ENCODE measurements at regions not wholly inside any gene's neighbourhood (a gene's known extent, or its start where the extent isn't known, plus 50 kb on each side); places are given as distances from the start of the nearest gene placed in this dataset.

- no peaks in the 10 kb centered on the region for H3K4me1 ChIP-seq
- WGBS, 5 donors = 53 to 83% (median 65%) methylated on average over 1 of the region's 1 CpG
- peaks cover 0 to 5% (median 0%) of the 10 kb centered on the region in 8 donors for H3K9me3 ChIP-seq
- intact Hi-C loops (cut with DNase I; ENCODE audit: low total_unique reads) = no loop called here
- DNase-seq = no peak
- H3K36me3 ChIP-seq = no peaks in the 10 kb centered on the region
- TF ChIP-seq POLR2AphosphoS5 (IDR thresholded peaks at IDR 0.05) (no peak), POLR2A (IDR thresholded peaks at IDR 0.05) (no peak)
- TF ChIP-seq, protein P1, sequence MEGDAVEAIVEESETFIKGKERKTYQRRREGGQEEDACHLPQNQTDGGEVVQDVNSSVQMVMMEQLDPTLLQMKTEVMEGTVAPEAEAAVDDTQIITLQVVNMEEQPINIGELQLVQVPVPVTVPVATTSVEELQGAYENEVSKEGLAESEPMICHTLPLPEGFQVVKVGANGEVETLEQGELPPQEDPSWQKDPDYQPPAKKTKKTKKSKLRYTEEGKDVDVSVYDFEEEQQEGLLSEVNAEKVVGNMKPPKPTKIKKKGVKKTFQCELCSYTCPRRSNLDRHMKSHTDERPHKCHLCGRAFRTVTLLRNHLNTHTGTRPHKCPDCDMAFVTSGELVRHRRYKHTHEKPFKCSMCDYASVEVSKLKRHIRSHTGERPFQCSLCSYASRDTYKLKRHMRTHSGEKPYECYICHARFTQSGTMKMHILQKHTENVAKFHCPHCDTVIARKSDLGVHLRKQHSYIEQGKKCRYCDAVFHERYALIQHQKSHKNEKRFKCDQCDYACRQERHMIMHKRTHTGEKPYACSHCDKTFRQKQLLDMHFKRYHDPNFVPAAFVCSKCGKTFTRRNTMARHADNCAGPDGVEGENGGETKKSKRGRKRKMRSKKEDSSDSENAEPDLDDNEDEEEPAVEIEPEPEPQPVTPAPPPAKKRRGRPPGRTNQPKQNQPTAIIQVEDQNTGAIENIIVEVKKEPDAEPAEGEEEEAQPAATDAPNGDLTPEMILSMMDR (IDR thresholded peaks at IDR 0.05 in 8 of 11, conservative IDR thresholded peaks at IDR 0.05 in 3 of 11) = no peak
- H3K4me3 ChIP-seq = no peak overlapping the region
- H3K27me3 ChIP-seq (replicated peaks in 1 of 7) = no peaks in the 10 kb centered on the region
- no peak overlapping the region for H3K27ac ChIP-seq
These were observed 456.4 kb upstream of the DEPDC1 start for GRCh38 chr1:68953311-68953710.

GRCh38 chr1:68954841-68955240 is 458.0 kb upstream of the DEPDC1 start:
- intact Hi-C loops (cut with DNase I; ENCODE audit: low total_unique reads) = no loop called here
- Histone ChIP-seq H3K9me3 (peaks cover 0 to 5% (median 0%) of the 10 kb centered on the region in 8 donors), H3K36me3 (no peaks in the 10 kb centered on the region), H3K4me1 (no peaks in the 10 kb centered on the region), H3K27me3 (replicated peaks in 1 of 7) (no peaks in the 10 kb centered on the region), H3K27ac (no peak overlapping the region), H3K4me3 (no peak overlapping the region)
- 89 to 99% (median 97%) methylated on average over 2 of the region's 2 CpGs for WGBS, 5 donors
- no peak for DNase-seq
- TF ChIP-seq, protein P1 (IDR thresholded peaks at IDR 0.05 in 8 of 11, conservative IDR thresholded peaks at IDR 0.05 in 3 of 11) = no peak
- no peak for TF ChIP-seq POLR2AphosphoS5 (IDR thresholded peaks at IDR 0.05)
- TF ChIP-seq POLR2A (IDR thresholded peaks at IDR 0.05) = no peak

GRCh38 chr1:68955424-68955823 is 458.5 kb upstream of the DEPDC1 start:
- TF ChIP-seq, protein P1 (IDR thresholded peaks at IDR 0.05 in 8 of 11, conservative IDR thresholded peaks at IDR 0.05 in 3 of 11) = no peak
- TF ChIP-seq POLR2A (IDR thresholded peaks at IDR 0.05) (no peak), POLR2AphosphoS5 (IDR thresholded peaks at IDR 0.05) (no peak)
- Histone ChIP-seq H3K27me3 (replicated peaks in 1 of 7) (no peaks in the 10 kb centered on the region), H3K4me3 (no peak overlapping the region), H3K4me1 (no peaks in the 10 kb centered on the region), H3K9me3 (peaks cover 0 to 5% (median 0%) of the 10 kb centered on the region in 8 donors), H3K36me3 (no peaks in the 10 kb centered on the region), H3K27ac (no peak overlapping the region)
- intact Hi-C loops (cut with DNase I; ENCODE audit: low total_unique reads) = no loop called here
- no peak for DNase-seq
- 63 to 85% (median 82%) methylated on average over 5 of the region's 5 CpGs for WGBS, 5 donors

DNA sequence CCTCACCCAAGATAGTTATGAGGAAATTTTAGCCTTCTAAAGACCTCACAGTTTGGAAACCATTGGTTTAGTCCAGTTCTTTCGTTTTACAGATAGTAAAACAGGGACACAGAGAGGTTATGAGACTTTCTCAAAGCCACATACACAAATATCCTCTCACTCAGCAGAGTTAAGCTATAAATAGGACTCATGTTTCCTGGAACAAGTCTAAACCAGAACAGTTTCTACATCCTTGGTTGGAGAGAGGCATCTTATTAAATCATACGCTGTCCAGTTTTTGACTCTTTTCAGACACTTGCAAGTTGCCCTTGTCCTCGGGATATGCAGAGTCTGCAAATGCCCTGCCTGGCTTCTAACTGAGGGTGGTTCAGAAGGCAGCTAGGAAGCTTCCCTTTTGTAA is 462.1 kb upstream of the DEPDC1 start:
- Histone ChIP-seq H3K27ac (no peak overlapping the region), H3K36me3 (no peaks in the 10 kb centered on the region), H3K4me3 (no peak overlapping the region), H3K4me1 (no peaks in the 10 kb centered on the region), H3K27me3 (replicated peaks in 1 of 7) (no peaks in the 10 kb centered on the region), H3K9me3 (no peaks in the 10 kb centered on the region)
- TF ChIP-seq POLR2A (IDR thresholded peaks at IDR 0.05) (no peak), POLR2AphosphoS5 (IDR thresholded peaks at IDR 0.05) (no peak)
- TF ChIP-seq, protein P1 (IDR thresholded peaks at IDR 0.05 in 8 of 11, conservative IDR thresholded peaks at IDR 0.05 in 3 of 11) = no peak
- intact Hi-C loops (cut with DNase I; ENCODE audit: low total_unique reads) = no loop called here
- WGBS, 5 donors = 30 to 38% (median 32%) methylated on average over 3 of the region's 3 CpGs
- DNase-seq = no peak
